IPS-18c (cell line): ENCODE measurements at regions not wholly inside any gene's neighbourhood (a gene's known extent, or its start where the extent isn't known, plus 50 kb on each side); places are given as distances from the start of the nearest gene placed in this dataset.

Experiments used
- H3K4me3 ChIP-seq: 2 replicates; pipeline ENCODE4 v1.7.0; 2013; ENCODE audit warnings: low read depth, mild to moderate bottlenecking, low read length, moderate library complexity; ENCODE audit not compliant: insufficient read depth
- H3K9me3 ChIP-seq: one replicate; pipeline ENCODE4 v1.6.1; 2013; ENCODE audit warnings: mild to moderate bottlenecking, low read length, moderate library complexity; ENCODE audit not compliant: control insufficient read depth, insufficient read depth

DNA sequence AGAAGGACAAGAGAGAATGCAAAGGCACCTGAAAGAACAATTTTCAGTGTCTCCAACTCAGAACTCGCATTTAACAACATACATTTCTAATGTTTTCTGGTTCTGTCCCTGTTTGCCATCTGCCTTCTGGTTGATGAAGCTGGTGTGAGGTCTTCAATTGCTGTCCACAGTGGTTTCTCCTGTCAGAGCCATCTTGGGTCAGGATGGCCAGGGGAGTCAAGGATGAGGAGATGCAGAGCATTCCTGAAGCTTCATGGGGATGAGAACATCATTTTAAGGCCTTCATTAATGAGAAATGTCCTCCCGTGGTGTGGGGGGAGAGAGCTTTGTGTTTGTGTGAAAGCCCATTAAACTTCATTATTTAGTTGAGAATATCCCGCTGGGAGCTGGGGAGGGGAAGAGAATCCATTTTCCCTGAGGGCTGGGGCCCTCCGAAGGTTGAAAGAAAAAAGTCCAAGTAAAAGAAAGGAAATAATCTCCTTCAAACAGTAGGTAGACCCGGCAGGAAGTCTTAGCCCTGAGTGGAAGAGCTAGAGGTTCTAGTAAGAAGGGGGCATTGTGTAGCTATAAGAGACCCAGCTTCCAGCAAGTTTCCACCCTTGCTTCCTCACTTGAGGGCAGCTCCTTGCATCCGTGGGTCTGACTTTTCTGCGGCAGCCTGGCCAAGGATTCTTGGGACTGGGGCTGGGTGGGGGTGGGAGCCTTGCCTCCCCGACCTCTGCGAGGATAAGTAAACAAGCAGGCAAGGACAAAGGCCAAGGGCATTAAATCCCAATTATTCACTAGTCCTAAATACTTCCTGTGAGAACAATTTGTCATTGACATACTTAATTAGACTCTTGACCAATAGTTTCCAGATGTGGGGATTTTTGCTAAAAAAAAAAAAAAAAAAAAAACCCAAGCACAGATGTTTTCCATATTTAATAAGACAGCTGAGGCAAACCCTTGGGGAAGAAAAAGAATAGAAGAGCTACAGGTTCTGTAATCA lies 119.2 kb downstream of the MSX2 start:
- peaks cover 4% of the 10 kb centered on the region for H3K9me3 ChIP-seq

DNA sequence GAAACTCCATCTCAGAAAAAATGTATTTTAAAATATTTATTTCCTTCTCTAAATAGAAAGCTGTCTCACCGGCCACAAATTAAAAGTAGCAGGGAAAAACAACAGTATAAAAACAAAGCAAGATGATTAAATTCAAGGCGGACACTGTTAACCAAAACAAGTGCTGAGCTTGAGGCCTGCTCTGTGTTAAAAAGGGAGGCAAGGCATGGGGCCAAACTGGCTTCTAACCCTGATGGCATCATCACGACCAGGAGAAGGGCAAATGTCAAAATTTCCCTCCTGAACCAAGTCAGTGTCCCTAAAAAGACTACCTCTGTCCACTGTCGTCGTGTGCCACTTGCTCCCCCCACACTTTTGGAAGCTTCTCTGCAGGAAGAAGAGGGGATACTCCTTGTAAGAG lies 116.1 kb downstream of the MSX2 start:
- H3K4me3 ChIP-seq = no peak overlapping the region
- H3K9me3 ChIP-seq = peaks cover 4% of the 10 kb centered on the region

More for the DNA sequence above, 119.2 kb downstream of the MSX2 start:
- no peak overlapping the region for H3K4me3 ChIP-seq

DNA sequence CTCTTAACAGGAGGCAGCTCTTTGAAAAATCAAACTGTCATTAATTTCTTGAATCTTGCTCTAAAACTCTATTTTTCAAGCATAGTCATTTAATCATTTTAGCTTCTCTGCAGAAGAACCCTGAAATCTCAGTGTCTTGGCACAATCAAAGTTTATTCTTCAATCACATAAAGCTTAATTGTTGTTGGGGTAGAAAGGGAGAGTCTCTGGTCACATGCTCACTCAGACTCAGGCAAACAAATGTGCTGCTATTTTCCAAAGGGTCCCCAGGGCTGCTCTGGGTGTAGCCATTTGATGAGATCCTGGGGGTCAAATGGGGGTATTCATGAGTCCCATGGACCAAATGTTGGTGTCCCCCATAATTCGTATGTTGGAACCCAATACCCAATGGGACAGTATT lies 114.8 kb downstream of the MSX2 start:
- H3K9me3 ChIP-seq = peaks cover 4% of the 10 kb centered on the region
- H3K4me3 ChIP-seq = no peak overlapping the region

DNA sequence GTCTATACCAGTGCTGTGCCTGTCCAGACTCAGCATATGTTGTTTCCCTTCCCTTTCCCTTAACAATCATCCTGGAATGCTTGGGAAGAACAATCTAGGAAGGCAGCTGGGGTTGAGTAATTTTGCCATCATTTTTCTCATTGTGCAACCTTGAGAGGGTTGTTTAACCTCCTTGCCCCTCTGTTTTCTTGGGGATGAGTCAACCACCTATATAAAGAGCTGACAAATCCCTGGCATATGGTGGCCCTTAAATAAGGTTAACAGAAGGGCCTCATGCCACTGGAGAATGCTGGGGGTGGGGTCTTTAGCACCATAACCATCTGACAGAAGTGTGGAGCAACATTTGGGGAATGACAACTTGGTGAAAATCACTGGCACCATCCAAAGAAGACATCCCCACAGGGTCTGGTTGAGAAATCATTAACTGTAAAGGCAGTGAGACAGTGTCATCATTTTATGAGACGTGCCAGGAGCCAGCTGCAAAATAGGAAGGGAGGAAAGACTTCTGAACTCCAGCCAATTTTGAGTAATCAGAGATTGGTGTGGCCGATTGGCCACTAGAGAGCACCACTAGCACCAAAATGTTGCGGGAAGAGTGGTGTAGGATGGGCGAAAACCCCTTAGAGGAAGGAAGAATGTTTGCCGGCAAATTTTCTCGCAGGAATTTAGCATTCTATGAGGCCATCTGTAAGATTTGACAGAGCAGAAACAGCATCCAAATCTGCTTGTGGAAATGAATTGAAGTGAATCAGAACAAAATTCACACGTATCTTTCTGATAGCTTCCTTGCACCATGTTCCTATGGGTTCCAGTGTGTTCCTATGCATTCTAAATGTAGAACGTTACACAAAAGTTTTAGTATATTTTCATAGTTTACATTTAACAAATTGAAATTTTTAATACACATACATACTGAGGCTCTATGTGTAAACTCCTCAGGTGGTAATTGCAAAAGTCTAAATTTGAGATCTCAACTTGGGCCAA lies 113.8 kb downstream of the MSX2 start:
- Histone ChIP-seq H3K4me3 (no peak overlapping the region), H3K9me3 (peaks cover 4% of the 10 kb centered on the region)

DNA sequence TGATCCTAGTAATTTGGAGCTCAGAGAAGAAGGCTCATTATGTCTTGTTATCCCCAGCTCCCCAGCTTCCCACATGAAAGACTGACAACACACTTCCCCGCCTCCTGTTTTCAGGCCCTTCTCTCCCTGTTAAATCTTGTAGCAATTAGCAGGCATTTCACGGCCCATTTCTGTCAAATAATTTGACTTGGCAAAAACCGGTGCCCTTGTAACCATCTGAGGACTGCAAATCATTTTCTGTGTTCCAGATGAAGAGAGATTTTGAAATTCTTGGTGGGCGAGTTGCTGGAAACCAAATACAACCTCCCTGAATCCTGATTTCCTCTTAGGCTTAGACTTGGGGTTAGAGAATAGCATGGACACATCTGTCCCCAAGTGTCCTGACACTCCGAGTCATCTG lies 109.7 kb downstream of the MSX2 start:
- Histone ChIP-seq H3K9me3 (no peaks in the 10 kb centered on the region), H3K4me3 (no peak overlapping the region)

DNA sequence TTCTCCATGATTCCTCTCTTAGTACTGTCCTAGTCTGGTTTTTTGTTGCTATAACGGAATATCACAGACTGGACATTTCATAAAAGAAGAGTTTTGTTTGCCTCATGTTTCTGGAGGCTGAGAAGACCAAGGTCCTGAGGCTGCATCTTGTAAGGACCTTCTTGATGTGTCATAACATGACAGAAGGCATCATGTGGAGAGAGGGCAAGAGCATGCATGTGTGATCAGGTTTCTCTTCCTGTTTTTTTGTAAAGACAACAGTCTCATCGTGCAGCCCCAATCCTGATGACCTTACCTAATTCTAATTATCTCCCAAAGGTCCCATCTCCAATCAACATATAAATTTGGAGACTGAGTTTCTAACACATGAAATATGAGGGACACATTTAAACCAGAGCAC lies 108.4 kb downstream of the MSX2 start:
- Histone ChIP-seq H3K4me3 (no peak overlapping the region), H3K9me3 (no peaks in the 10 kb centered on the region)

DNA sequence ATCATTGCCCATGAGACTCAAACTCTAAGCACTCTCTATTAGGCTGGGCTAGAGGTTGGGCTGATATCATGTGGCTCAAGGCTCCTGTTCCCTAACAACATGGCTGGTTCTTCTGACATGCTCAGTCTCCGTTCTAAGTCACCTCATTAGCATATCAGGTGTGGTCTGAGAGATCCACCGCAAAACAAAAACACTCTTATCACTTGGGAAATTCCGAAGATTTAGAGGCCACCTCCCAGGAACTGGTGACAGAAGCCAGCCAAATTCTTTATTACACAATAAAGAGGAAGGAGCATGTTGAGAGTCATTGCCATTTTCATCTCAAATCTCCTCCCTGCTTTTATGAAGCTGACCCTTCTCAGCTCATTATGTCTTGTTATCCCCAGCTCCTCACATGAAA lies 107.6 kb downstream of the MSX2 start:
- no peaks in the 10 kb centered on the region for H3K9me3 ChIP-seq
- H3K4me3 ChIP-seq = no peak overlapping the region

DNA sequence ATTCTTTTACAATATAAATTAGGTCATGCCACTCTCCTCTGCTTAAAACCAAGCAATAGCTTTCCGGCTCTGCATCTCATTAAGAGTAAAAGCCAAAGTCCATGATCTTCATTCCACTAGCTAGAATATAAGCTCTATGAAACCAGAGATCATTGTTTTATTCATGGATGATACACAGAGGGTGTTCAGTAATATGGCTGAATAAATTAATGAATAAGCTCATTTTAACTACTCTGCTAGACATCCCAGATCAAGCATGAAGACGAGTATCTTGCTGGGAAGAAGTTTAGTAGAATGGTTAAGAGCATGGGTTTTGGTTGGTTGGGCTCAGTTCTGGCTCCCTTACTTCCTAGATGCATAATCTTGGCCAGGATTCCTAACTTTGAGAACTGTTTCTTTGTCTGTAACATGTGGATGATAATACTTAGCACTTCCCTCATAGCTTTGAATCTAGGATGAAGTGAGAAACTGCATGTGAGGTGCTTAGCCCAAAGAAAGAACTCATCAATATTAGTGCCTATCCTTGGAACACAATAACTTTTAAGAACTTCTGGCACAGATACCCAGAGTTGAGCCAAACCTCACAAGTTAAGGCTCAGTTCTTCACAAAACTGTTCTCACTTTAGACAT lies 106.8 kb downstream of the MSX2 start:
- no peaks in the 10 kb centered on the region for H3K9me3 ChIP-seq
- no peak overlapping the region for H3K4me3 ChIP-seq

DNA sequence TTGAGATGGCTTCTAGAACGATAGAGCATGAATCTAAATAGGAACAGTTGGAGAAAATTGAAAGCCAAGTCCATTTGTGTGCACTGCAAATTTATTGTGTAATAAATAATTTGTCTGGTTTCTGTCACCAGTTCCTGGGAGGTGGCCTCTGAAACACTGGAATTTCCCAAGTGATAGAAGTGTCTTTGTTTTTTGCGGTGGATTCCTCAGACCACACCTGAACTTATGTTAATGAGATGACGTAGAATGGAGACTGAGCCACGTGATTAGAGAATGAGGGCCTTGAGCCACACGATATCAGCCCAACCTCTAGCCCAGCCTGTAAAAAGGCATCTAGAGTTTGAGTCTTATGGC lies 105.1 kb downstream of the MSX2 start:
- H3K4me3 ChIP-seq = no peak overlapping the region

DNA sequence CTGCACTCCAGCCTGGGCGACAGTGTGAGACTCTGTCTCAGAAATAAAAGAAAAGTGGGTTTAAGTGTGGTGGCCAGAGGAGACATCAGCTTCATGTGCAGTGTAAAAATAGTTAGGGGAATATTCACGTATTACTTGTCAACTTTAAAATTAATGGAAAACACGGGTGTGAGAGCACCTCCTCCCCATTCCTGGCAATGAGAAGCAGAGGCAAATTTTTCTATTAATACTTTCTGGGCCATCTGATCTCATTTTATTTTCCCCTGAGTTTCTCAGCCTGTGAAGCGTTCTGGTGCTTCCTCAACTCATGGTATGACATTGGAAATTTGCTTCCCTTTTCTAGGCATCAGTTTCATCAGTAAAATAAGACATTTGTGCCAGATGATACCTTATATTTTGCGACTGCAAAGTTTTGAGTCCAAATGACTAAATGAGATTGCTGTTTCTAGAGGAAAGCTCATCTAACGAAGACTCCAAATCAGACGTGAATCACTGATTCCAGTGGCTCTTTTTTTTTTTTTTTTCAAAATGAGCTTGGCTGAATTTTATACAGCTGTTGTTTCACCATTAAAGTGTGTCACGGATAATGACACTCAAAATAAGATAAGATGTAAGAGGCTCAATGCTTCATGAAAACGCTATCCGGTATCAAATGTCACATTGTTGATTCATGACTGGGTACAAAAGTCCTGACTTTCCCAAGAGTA lies 104.6 kb downstream of the MSX2 start:
- no peak overlapping the region for H3K4me3 ChIP-seq
- no peaks in the 10 kb centered on the region for H3K9me3 ChIP-seq

More for the DNA sequence above, 105.1 kb downstream of the MSX2 start:
- H3K9me3 ChIP-seq = no peaks in the 10 kb centered on the region

DNA sequence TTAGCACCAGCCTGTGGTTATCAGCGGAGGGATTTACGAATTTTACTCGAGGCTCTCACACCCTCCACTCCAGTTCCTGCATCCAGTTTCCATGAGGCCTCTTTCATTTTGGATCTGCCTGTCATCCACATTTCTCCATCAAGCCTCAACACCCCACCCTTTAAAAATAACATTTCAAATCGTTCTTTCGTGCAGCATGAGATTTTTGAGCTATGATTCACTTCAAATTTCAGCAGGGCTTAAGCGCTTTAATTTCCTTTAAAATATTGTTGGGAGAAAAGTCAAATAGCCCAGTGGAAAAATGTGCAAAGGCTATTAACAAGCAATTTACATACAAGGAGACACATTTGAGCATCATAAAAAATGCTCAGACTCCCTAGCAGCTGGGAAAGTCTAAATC lies 103.2 kb downstream of the MSX2 start:
- H3K4me3 ChIP-seq = no peak overlapping the region
- no peaks in the 10 kb centered on the region for H3K9me3 ChIP-seq

DNA sequence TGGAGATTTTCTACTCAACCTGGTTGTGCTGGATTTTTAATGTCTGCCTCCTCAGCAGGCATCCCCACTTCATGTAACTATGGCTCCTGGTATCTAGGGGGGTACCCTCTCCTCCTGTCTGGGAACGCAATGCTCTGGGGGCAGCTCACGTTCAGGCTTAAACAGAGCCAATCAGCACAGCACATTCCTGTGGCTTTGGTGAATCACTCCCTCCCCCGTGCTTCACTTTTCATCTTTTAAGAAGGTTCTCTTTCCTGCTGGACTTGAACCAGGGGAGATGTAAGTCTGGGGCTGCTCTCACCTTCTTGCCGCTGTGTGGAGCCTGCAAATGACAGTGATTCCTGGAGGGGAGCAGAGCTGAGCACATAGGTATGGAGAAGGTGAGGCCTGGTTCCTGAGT lies 101.2 kb downstream of the MSX2 start:
- Histone ChIP-seq H3K9me3 (no peaks in the 10 kb centered on the region), H3K4me3 (no peak overlapping the region)

DNA sequence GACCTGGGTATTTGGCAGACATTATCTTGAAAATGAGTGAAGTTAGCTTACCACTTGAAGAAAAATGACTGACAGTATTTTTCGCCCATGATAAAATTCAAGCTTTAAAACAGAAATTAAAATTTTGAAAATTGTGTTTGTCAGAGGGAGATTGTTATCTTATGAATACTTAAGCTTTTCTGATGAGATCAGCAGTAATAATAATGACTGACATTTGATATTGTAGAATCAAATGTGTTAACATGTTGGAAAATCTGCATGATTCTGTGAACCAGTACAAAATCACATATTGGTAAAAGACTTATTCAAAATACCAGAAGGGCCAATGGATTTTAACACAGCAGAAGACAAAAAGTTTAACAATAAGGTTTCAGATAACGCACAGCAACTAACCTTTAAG lies 94.0 kb downstream of the MSX2 start:
- Histone ChIP-seq H3K4me3 (no peak overlapping the region), H3K9me3 (no peaks in the 10 kb centered on the region)

DNA sequence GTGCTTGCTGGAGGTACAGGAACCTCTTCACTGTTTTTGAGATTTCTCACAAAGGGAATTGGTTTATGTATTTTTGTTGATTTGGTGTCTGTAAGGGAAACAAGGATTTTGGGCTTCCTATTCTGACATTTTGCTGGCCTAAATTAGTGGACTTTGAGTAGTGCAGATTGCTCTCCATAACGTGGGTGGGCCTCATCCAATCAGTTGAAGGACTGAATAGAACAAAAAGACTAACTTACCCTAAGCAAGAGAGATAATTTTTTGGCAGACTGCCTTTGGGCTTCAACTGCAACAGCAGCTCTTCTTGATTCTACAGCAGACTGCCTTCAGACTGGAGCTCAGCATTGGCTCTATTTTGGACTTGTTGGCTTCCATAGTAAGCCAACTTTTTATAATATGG lies 93.2 kb downstream of the MSX2 start:
- no peak overlapping the region for H3K4me3 ChIP-seq
- no peaks in the 10 kb centered on the region for H3K9me3 ChIP-seq

DNA sequence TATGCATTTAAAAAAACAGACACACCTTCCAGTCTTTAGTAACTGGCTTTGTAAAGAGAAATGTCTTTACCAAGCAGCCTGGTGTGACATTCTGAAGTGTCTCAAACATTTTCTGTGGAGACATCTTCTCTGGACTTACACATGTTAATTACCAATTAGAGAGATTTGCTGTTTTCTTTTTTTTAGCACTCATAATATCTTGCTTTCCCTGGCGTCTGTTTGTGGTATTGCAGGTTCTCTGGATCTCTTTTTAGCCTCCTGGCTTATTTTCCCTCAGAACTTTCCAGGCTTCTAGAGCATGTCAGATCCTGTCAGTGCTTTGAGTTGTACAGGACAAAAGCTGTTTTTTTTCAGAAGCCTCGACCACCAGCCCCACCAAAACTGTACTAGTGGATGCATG lies 92.5 kb downstream of the MSX2 start:
- Histone ChIP-seq H3K4me3 (no peak overlapping the region), H3K9me3 (no peaks in the 10 kb centered on the region)

DNA sequence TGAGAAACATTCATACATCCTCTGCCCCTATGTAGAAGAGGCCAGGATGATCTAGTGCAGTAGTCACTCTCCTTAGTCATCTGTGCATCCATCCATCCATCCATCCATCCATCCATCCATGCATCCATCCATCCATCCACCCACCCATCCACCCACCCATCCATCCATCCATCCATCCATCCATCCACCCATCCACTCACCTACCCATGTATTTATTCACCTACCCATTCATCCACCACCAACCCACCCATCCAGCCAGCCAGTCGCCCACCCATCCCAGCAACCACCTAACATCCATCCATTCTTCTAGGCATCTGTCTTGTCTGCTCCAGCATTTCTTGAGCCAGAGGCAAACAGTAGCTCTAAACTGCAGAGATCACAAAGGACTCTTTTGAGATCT lies 87.1 kb downstream of the MSX2 start:
- Histone ChIP-seq H3K9me3 (no peaks in the 10 kb centered on the region), H3K4me3 (no peak overlapping the region)

DNA sequence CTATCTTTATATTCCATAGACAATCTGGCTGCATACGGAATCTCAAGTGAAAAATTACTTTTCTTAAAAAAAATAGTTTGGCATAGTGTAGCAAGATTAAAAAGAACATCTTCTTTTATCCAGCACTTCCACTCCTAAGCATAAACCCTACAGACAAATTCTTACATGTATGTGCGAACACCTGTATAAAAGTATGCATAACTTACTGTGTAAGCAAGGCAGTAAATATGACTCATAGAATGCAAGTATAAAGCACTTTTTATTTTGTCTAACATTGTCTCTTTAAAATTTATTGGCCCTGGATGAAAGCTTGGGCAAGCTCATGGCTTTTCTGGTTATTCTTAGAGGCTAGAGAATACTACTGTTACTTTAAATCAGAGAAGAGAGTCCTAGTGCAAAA lies 86.4 kb downstream of the MSX2 start:
- Histone ChIP-seq H3K9me3 (no peaks in the 10 kb centered on the region), H3K4me3 (no peak overlapping the region)
